WTC11 (cell line): ENCODE measurements at regions not wholly inside any gene's neighbourhood (a gene's known extent, or its start where the extent isn't known, plus 50 kb on each side); places are given as distances from the start of the nearest gene placed in this dataset.

ENCODE experiments used
- ATF3 ChIP-seq: sonication (generic); formaldehyde crosslinking; conservative IDR thresholded peaks from 2 replicates; pipeline ENCODE4 v1.8.1; 2022; ENCODE audit warnings: mild to moderate bottlenecking, missing genetic modification reagents
- CREM ChIP-seq: sonication (generic); formaldehyde crosslinking; IDR thresholded peaks from 2 replicates; pipeline ENCODE4 v1.8.1; 2022; ENCODE audit warnings: mild to moderate bottlenecking, missing genetic modification reagents, moderate library complexity
- CTCF ChIP-seq: fragments of 200-600 bp; IDR thresholded peaks from 2 replicates; pipeline ENCODE4 v1.8.0; 2022; ENCODE audit warnings: antibody characterized with exemption
- E2F4 ChIP-seq: sonication (generic); formaldehyde crosslinking; IDR thresholded peaks from 2 replicates; pipeline ENCODE4 v1.8.1; 2022; ENCODE audit warnings: low read depth, mild to moderate bottlenecking, moderate library complexity, missing genetic modification reagents, borderline replicate concordance
- KAT7 ChIP-seq: sonication (generic); formaldehyde crosslinking; IDR thresholded peaks from 2 replicates; pipeline ENCODE4 v1.8.1; 2023; ENCODE audit warnings: missing genetic modification reagents, mild to moderate bottlenecking, borderline replicate concordance
- TEAD4 ChIP-seq: sonication (generic); formaldehyde crosslinking; IDR thresholded peaks from 2 replicates; pipeline ENCODE4 v1.8.0; 2022; ENCODE audit warnings: mild to moderate bottlenecking, missing genetic modification reagents
- TF ChIP-seq, protein P1 (sequence below): fragments of 250-450 bp; sonication (Bioruptor Pico); IDR thresholded peaks from 2 replicates; pipeline ENCODE4 v1.9.0; 2021; ENCODE audit warnings: moderate library complexity, mild to moderate bottlenecking, inconsistent platforms, borderline replicate concordance
- TF ChIP-seq, protein P2 (sequence below): sonication (generic); formaldehyde crosslinking; IDR thresholded peaks from 2 replicates; pipeline ENCODE4 v1.8.1; 2023; ENCODE audit warnings: mild to moderate bottlenecking, missing genetic modification reagents, moderate library complexity

DNA sequence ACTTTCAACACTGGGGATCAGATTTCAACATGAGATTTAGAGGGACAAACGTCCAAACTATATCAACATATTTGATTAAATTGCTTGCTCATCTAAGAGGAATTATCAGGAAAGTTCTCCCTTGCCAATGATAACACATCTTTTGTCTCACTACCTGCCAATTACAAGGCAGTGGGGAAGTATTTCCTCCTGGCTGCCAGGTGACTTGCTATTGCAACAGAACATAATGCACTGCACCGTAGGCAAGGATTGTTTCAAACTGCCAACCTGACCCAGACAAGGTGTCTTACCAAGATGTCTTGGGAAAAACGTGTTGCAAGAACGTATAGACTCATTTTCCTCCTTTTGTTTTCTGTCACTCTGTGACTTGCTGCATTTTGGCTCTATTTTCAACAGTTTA lies 711.6 kb downstream of the METTL15 start:
- no peak for TF ChIP-seq KAT7 (CRISPR knock-in tag)
- TF ChIP-seq CTCF, result no peak
- no peak for TF ChIP-seq TEAD4 (CRISPR knock-in tag)
- TF ChIP-seq, protein P1, sequence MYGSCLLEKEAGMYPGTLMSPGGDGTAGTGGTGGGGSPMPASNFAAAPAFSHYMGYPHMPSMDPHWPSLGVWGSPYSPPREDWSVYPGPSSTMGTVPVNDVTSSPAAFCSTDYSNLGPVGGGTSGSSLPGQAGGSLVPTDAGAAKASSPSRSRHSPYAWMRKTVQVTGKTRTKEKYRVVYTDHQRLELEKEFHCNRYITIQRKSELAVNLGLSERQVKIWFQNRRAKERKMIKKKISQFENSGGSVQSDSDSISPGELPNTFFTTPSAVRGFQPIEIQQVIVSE (CRISPR knock-in tag), result no peak
- TF ChIP-seq E2F4 (CRISPR knock-in tag), result no peak
- TF ChIP-seq, protein P2, sequence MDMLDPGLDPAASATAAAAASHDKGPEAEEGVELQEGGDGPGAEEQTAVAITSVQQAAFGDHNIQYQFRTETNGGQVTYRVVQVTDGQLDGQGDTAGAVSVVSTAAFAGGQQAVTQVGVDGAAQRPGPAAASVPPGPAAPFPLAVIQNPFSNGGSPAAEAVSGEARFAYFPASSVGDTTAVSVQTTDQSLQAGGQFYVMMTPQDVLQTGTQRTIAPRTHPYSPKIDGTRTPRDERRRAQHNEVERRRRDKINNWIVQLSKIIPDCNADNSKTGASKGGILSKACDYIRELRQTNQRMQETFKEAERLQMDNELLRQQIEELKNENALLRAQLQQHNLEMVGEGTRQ (CRISPR knock-in tag), result no peak
- no peak for TF ChIP-seq CREM (CRISPR knock-in tag)
- TF ChIP-seq ATF3 (CRISPR knock-in tag), result no peak
